SIG-M5 treated with dmso at 0.1 percent for 504 hours (cell line): ENCODE measurements at regions not wholly inside any gene's neighbourhood (a gene's known extent, or its start where the extent isn't known, plus 50 kb on each side); places are given as distances from the start of the nearest gene placed in this dataset.
"Not testable (repeated sequence)": the region's sequence is repeated elsewhere in the genome, so short reads cannot be mapped to it uniquely, and the experiment has no call there.

Experiments used
- DNase-seq: peaks from one replicate; lab custom pipeline; 2025; ENCODE audit not compliant: unreplicated experiment; lab: John Stamatoyannopoulos, UW

DNA sequence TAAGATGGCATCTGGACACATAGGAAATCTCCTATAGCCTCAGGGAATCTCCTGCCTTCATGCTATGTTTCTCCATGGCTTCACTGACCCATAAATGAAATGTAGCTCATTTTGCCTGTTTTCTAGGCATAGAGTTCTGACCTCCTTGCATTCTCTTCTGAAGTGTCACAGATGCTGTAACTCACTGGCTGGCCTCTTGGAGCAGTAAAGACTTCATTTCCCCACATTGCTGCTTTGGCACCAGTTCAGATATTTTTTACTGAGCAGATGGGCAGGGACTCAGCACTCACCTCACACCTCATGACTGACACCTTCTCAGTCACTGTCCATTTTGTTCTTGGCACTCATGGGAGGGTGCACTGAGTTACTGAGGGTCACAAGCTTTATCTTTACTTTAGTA lies 286.7 kb upstream of the TGFBR2 start:
- DNase-seq, result peak; percentile 36

DNA sequence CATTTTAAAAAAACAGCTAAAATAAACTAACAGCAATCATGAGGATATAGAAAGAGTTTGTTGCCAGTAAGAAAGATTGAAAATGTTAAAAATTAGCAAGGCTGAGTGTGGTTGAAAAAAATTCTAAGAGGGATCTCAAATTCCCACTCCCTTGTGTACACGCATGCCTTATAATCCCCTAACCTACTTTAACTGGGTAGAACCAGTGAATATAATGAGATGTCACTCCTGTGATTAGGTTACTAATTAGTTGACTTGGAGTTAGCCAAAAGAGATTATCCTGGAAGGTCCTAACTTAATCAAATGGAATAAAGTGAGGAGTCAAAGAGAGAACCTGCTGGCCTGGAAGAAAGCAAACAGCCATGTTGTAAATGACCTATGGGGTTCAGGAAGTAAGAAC lies 286.0 kb upstream of the TGFBR2 start:
- DNase-seq, result no peak

DNA sequence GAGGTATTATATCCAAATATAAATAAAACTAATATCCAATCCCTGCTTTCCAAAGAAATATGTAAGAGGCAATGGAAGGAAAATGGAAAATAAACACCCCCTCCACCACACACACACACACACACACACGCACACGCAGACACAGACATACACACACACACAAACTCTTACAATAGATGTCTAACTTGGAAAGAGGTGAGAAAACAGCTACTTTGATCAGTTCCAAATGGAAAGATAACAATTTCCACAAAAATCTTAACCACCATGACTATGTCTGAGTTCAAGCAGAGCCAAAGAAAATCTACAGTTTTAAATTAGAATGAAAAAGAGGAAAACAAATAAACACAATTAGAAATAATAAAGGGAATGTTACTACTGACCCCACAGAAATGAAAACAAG lies 285.3 kb upstream of the TGFBR2 start:
- DNase-seq, result no peak

DNA sequence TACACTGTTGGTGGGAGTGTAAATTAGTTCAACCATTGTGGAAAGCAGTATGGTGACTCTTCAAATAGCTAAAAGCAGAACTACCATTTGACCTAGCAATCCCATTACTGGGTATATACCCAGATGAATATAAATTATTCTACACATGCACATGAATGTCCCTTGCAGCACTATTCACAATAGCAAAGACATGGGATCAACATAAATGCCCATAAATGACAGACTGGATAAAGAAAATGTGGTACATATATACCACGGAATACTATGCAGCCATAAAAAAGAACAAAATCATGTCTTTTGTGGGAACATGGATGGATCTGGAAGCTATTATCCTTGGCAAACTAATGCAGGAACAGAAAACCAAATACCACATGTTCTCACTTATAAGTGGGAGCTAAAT lies 282.8 kb upstream of the TGFBR2 start:
- DNase-seq, result not testable (repeated sequence)

DNA sequence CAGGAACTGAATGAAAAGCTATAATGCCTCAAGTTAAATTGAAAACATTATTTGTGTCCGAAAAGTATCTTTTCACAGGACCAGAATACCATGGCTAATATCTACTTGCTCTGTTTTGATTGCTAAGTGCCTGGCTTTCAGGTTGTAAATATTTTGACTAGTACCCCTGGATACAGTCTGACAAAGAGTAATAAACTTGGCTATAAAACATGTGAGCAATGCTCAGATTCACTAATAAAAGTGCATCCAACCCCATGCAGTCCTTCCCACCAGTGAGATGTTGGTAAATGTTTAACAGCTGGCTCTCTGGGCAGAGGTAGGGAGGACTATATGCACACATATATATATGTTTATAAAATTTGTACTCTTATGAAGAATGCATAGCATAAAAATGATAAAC lies 281.8 kb upstream of the TGFBR2 start:
- no peak for DNase-seq

DNA sequence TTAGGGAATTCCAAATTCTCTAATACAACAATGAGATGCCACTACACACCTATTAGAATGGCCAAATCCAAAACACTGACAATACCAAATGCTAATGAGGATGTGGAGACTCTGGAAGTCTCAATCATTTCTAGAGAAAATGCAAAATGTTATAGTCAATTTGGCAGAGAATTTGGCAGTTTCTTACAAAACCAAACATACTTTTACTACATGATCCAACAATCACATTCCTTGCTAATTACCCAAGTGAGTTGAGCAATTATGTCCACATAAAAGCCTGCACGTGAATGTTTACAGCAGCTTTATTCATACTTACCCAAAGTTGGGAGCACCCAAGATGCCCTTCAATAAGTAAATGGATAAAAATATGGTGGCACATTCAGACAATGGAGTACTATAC lies 278.4 kb upstream of the TGFBR2 start:
- DNase-seq, result not testable (repeated sequence)

DNA sequence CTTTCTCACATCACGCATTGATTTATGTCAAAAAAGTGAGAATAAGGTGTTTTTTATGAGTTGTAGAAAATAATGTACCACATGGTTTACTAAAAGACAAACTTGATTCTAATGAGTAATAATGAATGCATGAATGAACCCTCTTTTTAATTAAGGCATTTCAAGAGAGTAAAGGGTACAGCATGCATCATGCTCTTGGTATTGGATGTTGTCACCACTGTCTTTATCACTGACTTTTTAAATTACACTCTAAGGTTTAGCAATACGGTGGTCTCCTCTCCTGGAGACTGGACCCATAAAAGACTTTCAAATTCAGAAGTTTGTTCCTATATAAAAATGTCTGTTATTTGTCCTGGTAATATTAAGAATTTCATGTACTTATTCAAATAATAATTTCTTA lies 277.5 kb upstream of the TGFBR2 start:
- DNase-seq, result not testable (repeated sequence)

DNA sequence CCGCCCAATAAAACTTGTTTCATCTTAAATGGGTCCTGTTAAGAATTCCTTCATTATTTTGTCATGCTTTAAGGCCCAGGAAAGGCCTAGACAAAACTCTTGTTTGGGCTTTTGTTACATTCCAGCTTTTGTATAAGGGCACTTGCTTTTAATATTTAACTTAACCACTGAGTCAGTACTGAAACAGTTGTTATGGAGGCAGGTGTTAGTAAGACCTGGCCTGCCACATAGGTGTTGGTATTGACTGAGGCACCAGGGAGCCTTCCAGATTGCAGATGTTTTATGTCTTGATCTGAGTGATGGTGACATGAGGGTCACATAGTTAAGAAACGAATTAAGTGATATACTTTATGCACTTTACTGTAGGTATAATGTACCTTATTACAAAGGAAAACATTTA lies 274.9 kb upstream of the TGFBR2 start:
- DNase-seq, result no peak

DNA sequence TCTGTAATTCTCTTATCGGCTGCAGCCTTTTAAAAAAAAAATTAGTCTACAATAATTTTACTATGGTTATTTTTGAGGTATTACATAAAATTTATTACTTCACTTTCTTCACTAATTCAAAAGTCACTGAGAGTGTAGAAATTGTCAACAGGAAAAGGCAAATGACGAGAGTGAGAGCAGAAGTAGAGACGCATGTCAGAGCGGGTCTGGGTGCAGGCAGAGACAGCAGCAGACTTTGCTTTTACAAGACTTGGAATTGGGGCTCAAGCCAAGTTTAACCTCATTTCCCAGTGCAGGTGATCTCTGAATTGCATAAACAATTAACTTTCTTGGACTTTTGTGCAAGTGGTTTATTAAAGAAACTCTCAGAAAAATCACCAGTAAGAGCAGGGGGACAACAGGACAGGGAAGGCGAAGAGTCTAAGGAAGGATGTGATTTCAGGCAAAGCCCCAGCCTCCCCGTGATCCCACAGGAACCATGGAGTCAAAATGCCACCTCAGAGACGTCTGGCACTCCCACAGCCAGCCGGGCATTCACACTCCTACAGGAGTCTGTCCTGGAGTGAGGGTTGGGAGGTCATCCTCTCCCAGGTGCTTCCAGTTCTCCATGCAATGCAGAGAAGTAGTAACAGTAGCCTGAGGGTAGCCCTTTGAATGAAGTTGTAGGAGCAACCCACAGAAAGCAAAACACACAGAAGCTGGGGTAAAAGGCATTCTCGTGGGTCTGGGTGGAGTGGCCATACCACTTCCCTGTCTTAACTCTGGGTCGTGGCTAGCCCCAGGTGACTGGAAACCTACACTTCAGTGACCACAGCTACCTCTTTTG lies 274.0 kb upstream of the TGFBR2 start:
- DNase-seq, result no peak

DNA sequence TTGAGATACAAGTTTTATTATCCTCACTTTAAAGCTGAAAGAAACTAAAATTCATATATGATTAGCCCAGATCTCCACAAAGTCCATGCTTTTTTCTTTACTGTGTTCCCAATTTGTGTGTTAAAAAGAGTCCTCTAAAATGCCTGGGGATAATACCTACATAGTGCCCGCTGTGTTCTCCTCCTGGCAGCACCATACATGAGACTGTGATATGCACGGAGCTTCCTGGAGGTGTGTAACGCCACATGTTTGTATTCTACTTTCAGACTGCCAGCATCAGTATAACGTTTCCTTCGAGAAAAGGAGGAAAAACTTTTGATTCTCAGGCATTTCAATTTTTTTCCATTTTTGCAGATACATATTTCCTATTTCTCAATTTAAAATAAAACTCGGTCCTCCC lies 273.3 kb upstream of the TGFBR2 start:
- DNase-seq, result no peak

DNA sequence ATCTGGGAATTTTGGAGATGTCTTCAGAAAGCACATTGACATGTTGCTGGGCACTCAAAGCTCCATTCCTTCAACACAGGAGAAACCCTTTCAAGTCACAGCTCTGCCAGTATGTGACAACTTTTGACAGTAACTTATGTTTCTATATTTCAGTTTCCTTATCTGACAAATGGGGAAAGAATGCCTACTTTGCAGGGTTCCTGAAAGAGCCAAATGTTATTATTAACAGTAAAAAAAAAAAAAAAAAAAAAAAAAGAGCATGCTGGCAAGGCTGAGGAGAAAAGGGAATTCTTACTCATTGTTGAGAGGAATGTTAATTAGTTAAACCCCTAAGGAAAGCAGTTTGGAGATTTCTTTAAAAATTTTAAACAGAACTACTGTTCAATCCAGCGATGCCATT lies 272.5 kb upstream of the TGFBR2 start:
- DNase-seq, result no peak

DNA sequence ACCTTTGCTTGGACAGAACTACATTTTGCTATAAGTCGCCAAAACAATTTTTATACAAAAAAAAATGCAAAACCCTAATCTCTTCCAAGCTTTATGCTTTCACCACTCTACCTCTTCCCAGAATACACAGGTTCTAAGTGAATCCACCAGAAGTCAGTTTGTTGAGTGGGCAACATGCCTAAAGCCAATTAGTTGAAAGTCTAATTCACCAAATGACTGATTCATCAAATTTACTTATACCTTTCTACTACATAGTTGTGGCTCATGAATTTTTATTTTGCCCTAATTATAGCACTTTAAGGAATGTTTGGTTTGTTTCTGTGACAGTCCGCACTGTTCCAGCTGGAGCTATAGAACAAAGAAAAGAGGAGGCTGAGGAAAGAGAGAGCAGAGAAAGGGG lies 265.9 kb upstream of the TGFBR2 start:
- DNase-seq, result no peak

DNA sequence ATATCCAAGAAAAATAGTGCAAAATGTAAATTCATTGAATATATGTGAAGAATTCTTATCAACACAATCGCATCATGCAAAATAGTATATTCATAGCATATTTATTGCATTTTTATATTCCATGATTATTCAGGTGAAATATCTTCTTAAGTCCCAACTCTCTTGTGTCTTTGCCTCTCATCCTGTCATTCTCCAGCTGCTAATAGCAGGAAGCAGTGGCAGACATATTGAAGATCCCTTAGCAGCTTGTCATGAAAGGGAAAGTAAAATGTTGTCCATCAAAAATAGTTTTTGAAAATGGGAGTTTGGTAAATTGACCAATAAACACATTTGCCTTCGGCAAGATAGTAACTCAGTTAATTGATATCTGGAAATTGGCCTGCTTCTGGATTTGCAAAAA lies 265.3 kb upstream of the TGFBR2 start:
- no peak for DNase-seq

DNA sequence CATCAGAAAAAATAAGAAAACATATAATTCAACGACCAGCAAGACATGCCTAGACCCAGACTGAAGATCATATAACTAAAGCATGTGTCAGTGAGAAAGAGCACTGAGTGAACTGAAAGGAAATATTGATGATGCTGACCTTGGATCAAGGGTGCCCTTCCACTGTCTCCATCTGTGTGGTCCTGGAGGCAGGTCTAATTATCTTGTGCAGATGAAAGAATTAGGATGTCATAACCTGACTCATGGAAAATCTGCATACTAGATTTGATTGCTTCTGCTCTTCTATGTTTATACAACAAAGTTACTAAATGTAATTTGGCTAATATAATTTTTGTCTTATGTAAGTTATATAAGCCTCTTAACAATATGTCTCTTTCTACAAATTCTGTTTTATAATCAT lies 264.6 kb upstream of the TGFBR2 start:
- DNase-seq, result no peak

DNA sequence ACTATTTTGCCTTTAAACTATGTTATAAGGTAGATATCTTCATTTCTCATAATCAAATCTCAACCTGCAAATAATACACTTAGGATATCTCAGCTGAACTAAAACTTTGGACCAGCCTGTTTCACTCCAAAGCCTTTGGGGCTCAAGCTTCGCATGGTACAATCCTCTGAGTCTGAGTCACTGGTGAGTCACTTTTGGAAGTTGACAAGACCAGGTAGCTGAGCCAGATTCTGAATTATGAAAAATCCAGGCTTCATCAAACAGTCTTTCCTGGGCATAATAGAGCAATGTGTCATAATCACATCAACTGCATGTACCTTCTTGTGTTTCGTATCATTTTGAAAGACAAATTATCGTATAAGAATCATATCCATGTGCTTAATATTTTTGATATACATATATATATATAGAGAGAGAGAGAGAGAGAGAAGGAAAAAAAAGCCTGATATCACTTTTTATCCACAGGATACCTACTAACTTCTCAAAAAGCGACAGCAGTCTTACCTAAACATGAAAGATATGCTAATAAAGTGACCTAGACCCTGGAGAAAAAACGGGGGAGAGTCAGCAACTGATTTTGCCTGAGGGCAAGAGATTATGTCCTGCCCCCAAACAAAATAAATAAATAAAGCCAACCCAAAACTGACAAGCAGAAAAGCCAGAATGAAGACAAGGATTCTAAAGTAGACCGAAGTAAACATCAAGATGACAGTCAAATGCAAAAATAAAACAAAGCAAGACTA lies 263.9 kb upstream of the TGFBR2 start:
- peak; percentile 6 for DNase-seq

DNA sequence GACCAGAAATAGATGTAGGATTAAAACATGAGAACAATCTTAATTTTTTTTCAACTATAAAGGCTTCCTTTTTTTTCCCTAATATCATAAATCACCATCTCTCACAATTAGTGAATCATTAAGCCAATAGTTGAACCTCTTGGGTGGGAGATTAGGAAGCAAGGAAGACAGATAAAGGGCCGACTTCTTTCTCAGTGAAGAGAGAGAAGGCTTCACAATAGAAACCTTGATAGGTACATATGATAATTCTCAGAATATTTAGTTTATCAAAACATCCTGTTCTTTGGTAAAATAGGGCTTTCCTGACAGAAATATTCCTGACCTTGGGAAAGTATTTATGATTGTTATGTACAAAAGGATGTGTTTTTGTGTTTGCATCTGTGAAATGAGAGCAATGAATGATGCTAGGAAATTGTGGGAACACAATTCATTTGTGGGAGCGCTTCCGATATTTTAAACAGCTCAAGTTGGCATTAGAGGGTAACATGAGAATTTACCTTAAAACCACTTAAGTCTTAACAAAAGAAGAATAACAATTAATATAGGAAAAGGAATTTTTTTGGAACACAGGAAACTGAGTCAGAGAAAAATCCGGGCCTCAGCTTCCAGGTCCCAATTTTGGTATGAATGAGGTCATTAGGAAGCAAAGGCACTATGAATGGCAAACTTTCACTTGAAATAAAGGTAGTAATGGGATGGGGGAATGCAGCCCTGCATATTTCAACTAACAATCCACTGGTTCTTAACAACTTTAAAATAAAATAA lies 263.2 kb upstream of the TGFBR2 start:
- DNase-seq, result no peak

DNA sequence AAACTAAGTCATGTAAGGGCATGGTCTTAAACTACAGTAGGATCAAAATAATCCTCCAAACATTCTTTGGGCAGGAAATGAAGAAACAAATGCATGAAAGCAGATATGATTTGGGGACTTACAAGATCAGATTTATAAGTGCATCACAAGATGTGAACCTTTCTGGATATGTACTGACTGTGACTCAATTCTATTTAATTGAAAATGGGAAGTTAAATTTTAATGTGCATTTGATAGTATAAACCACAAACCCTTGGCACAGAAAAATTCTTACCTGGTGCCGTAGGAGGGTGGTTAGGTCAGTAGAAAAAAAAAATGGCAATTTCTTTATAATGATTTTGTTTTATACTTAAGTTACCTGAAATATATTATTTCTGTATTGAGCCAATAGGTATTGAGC lies 262.5 kb upstream of the TGFBR2 start:
- no peak for DNase-seq

DNA sequence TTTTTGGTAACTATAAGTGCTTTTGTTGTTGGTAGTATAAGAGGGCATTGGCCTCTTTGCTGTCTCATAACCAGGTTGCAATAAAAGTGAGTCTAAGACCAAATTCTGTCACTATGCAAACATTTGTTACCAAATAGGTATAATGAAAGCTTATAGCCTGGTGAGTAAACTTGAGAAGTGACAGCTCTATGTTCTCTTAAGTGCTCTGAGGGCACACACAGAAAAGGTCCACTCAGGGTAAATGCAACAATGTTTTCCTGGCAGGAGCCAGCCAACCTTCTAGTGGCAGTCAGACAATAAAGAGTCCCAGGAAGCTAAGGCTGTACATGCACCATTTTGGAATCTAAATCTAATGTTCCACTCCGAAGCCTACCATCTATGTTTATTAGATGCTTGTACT lies 262.1 kb upstream of the TGFBR2 start:
- DNase-seq, result no peak

DNA sequence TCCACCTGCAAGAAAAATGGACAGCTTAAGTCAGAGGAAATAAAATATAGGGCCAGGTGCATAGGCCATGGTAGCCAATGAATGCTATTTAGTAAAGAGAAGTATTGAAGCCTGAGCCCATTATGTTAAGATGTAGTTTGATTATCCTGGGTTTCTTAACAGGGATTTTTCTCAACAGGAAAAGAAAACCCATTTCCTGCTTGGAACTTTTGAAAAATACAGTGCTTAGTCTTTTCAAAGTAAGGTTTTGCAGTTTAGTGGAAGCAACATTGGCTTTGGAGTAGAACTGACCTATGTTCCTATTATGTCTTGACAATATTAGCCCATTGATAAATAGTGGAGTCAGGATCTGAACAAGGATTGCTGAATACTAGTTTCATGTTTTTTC lies 259.5 kb upstream of the TGFBR2 start:
- no peak for DNase-seq

DNA sequence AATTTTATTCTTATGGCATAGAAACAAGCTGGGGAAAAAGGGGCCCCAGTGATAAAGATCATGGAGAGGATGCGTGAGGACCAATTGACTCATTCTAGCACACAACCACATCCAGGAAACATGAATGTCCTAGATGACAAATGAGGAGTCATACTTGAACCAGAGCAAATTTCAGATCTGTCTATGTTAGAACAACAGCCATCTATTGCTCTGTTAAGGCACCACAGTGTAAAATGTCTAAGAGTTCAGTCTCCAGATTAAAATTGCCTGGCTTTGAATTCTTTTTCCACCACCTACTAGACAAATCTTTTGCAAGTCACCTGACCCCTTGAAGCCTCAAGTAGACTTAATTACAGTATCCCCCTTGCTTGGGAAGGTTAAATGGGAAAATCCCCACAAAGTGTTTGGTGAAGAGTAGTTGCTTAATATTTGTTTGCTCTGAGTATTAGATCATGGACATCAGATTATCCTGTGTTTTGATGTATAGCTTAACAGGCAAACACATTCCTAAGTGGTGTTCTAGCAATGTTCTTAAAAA lies 258.7 kb upstream of the TGFBR2 start:
- no peak for DNase-seq

DNA sequence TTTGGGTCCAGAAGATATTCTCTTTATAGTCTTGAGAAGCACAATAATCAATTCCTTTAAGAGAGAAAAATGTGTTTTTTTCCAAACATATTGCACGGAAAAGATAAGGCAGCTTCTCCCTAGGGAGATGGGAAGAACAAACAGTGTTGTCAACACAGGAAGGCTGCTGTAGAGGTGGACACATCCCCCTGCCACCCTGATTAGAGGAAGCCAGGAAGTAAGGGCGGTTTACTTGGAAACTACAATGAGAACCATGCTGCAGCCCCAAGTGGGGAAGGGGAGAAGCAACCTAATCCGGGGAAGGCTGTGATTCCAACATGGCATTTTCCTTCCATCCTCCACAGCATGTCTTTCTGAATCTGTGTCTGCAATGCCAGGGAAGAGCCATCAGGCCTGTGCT lies 256.9 kb upstream of the TGFBR2 start:
- DNase-seq, result no peak

DNA sequence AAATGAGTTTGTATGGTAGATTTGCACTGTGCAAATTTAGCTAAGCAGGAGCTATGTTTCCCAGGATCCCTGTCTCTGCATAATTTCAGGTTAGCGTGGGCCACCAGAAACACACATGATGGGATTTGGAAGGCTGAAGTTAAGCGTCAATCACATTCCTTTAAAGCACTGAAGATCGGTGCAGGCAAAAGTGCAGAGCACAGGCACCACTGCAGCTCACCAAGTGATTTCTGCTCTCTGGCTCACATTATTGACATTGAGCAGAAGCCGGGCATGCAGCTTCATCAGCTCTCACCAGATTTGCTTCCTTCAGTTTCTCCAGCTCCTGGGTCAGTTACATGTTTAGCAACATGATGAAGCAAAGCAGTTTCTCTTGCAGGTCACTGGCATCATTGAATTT lies 256.4 kb upstream of the TGFBR2 start:
- DNase-seq, result no peak
